Hindlimb muscle (tissue), 1 donor: ENCODE measurements at regions not wholly inside any gene's neighbourhood (a gene's known extent, or its start where the extent isn't known, plus 50 kb on each side); places are given as distances from the start of the nearest gene placed in this dataset.
"Not testable (repeated sequence)": the region's sequence is repeated elsewhere in the genome, so short reads cannot be mapped to it uniquely, and the experiment has no call there.

ENCODE experiments used
- DNase-seq: peaks from one replicate; pipeline ENCODE4 v3.0.0-alpha.2; 2013

- DNase-seq: no peak
Measured at GRCh38 chr11:98434296-98434695, 586.5 kb upstream of the CNTN5 start.

- no peak for DNase-seq
Measured at GRCh38 chr11:98453378-98453777, 567.4 kb upstream of the CNTN5 start.

GRCh38 chr11:98455500-98456307 is 565.0 kb upstream of the CNTN5 start:
- no peak for DNase-seq

- no peak for DNase-seq
Measured at GRCh38 chr11:98456308-98456680, 564.5 kb upstream of the CNTN5 start.

DNA sequence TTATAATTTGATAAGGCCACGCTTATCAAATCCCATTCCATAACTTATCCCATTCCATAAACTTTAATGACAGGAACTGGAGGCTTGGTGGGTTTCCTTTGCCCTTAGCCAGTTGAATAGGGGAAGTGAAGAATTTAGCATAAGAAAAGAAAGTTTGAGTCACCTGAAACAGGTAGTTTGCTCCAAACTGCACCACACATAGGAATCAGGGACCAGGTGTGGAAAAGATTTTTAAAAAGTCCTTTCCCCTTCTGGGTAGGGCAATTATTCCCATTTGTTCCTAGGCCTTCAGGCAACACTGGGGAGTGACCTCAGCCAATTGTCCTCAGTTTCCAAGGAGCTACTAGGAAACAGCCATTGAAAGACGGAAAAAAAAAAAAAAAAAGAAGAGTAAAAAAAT is 525.7 kb upstream of the CNTN5 start:
- DNase-seq: no peak

DNA sequence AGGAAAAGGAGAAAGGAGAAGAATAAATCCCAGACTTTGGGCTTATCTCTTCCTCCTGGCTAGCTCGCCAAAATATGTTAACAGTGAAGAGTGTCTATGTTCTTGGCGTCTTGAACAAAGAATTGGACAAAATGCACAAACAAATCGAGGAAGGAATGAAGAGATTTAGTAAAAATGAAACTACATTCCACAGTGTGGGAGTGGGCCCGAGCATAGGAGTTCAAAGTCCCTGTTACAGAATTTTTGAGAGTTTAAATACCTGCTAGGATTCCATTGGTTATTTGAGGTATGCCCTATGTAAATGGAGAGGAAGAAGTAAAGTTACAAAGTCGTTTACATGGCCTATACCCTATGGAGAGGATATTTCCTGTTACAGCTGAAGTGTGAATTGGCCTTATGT is 525.1 kb upstream of the CNTN5 start:
- no peak for DNase-seq

DNA sequence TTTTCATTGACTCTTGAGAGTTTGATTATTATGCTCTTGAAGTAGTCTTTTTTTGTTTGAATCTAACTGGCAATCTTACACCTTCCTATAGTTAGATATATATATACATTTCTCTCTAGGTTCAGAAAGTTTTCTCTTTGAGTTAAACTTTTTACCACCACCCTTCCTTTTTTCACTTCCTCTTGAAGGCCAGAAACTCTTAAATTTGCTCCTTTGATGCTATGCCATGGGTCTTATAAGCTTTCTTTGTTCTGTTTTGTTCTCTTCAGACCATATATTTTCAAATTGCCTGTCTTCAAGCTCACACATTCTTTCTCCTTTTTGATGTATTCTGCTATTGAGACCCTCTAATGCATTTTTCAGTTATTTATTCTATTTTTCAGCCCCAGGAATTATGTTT is 513.5 kb upstream of the CNTN5 start:
- no peak for DNase-seq

DNA sequence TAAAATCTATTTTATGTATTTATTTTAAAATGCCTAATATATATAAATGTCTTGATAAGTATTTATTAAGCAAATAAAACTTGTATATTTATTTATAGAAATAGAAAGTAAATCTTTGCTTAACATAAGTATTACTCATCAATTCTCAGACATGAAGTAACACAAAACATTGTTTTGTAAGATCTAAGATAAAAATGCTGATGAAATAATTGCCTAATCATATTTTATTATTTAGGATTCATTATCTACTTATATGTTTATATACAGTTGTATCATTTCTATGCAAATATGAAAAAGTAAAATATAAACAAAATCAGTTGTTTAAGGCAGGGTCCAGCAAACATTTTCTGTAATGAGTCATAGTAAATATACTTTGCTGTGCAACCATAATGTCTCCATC is 507.8 kb upstream of the CNTN5 start:
- no peak for DNase-seq

DNA sequence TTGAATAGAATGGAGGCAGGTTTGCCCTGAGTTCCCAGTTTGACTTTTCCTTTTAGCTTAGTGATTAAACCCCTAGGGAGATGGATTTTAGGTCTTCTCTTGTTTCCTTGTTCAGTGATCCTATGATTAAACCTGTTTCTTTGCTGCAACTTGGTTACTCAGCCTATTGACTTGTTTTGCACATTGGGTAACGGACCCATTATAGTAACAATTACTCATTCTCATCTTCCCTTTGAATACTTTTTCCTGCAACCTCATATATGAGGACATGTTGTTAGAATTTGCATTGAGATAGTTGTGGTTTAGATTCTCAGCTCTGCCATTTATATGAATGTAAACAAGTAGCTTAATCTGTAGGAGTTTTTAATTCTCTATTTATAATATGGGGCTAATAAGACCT is 489.2 kb upstream of the CNTN5 start:
- no peak for DNase-seq

DNA sequence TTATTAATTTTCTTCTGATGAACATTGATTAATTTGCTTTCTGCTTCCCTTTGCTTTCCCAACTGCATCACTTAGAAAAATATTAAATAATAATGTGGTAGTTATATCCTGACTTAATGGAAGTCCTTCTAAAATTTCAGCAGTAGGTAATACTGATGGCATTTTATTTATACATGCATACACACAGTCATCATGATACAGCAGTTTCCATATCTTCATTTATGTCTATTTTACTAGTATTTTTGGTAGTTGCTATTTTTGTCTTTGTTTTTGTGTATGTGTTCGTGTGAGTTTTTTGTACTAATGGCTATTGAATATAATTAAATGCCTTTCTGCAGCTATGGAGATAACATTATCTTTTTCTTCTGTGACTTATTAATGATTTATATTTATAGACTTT is 484.7 kb upstream of the CNTN5 start:
- no peak for DNase-seq

DNA sequence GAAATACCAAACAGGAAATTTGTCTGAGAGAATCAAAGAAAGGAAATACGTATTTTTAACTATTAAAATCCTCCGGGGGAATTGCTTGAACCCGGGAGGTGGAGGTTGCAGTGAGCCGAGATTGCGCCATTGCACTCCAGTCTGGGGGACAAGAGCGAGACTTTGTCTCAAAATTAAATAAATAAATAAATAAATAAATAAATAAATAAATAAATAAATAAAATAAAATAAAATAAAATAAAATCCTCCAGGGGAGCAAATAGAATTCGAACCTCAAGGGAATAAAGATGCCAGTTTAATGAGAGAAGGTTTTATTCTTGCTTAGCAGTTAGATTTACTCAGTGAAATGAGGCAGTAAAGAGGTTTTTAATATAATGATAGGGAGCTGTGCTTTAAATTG is 482.4 kb upstream of the CNTN5 start:
- DNase-seq: not testable (repeated sequence)

GRCh38 chr11:98545544-98546175 is 475.1 kb upstream of the CNTN5 start:
- DNase-seq: no peak

GRCh38 chr11:98549571-98549970 is 471.2 kb upstream of the CNTN5 start:
- no peak for DNase-seq

DNA sequence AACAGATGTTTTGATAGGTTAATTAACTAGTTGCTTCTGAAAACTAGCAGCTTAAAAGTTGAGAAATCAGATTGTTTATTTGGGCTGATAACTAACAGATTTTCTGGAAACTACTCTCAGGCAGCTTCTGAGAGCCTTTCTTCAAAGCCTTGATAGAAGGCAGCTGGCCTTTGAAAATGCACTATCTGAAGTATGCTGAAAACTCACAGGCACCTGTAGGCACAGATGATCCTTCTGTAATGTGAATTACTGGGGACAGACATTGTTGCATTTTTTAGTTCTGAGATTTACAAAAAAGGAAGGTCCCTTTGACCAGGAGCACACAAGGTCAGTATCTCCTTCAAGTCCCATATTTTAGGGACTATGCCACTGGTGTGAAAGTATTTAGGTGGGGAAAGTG is 460.8 kb upstream of the CNTN5 start:
- no peak for DNase-seq

DNA sequence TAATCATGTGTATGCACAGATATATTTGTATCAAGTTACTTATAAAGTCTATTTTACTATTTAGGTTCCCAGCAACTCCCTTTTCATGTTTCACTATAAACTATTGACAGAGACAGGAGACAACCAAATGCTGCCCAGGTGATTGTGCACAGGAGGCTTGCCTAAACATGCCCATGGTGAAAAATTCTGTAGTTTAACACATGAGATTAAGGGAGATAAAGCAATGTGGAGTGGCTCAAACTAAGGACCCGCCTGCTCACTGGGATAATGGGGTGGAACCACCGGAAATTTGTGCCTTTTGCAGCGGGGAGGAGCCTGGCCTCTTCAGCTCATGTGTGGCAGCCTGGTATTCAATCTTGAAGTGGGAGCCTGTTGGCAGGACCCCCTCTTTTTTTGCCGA is 459.5 kb upstream of the CNTN5 start:
- no peak for DNase-seq

DNA sequence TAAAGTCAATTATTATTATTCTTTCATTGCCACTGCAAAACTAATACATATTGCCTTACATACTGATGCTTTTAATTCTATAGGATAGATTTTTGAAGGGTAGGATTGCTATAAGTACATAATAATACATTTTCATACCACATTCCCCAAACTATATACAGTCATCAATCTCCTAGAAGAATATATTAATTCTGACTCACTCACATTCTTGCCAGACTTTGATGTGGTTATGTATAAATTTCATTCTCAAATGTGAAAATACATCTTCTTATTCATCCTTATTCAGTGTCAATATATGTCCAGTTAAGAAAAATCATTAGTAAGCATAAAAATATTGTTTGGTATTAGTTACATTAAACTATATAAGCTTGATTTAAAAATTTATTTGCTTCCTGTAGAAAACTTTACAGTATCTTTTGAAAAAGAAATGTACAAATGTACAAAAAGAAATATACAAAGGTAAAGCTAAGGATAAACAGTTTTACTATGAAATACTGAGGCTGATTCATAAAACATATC is 458.8 kb upstream of the CNTN5 start:
- no peak for DNase-seq

DNA sequence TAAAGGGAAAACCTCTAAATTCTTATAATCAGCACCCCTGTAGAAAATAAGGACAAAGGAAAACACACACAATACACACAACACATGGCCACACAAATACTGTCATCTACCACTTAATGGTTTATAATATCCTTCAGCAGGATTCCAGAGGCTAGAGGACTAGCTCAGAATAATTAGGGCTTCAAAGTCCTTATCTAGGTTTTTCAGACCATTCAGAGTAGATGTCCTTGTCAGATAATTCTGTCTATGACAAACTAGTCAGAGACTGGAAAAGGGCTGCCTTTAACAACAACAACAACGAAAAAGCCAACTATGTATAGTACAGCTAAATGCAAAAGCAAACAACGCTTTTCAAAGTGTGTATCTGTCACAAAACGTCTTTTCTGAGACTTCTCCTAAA is 456.5 kb upstream of the CNTN5 start:
- DNase-seq: no peak

GRCh38 chr11:98564881-98565280 is 455.9 kb upstream of the CNTN5 start:
- DNase-seq: no peak

DNA sequence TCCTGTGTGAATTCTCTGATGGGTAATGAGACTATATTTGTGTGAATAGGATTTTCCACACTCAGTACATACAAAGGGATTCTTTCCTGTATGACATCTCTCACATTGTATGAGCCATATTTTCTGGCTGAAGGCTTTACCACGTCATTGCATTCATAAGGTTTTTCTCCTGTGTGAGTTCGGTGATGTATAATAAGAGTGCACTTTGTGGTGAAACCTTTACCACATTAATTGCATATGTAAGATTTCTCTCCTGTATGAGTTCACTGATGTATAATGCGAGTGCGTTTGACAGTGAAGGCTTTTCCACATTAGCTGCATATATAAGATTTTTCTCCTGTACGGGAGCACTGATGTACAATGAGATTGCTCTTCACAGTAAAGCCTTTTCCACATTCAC is 455.4 kb upstream of the CNTN5 start:
- no peak for DNase-seq

- DNase-seq: no peak
Measured at GRCh38 chr11:98566978-98567377, 453.8 kb upstream of the CNTN5 start.

DNA sequence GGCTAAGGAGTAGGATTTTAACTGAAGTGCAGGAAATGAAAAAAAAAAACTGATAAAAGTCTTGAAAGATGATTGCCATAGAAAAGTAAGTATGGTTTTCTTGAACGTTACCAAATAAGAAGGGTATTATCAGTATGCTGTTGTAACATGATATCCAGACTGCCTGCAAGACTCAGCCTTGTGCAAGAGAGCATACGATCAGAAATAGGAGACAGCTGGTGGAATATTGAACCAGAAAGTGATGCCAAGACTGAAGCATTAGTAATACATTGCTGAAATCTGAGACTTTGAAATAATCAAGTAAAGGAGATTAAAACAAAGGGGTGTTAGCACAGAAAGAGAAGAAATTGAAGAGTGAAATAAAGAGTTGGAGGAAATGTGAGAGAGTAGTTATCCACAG is 452.7 kb upstream of the CNTN5 start:
- DNase-seq: no peak

GRCh38 chr11:98572941-98573340 is 447.8 kb upstream of the CNTN5 start:
- no peak for DNase-seq

DNA sequence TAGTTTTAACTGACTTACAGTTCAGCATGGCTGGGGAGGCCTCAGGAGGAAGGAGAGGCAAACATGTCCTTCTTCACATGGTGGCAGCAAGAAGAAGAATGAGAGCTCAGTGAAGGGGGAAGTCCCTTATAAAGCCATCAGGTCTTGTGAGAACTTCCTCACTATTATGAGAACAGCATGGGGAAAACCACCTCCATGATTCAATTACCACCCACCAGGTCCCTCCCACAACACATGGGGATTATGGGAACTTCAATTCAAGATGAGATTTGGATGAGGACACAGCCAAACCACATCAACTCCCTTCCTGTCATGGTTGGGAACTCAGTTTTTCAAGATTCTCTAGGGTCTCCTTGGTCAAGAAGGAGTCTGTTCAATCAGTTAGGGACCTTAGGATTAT is 432.9 kb upstream of the CNTN5 start:
- DNase-seq: no peak

GRCh38 chr11:98589967-98590366 is 430.8 kb upstream of the CNTN5 start:
- DNase-seq: no peak
